HG03097 (cell line): ENCODE measurements at regions not wholly inside any gene's neighbourhood (a gene's known extent, or its start where the extent isn't known, plus 50 kb on each side); places are given as distances from the start of the nearest gene placed in this dataset.
"Not testable (repeated sequence)": the region's sequence is repeated elsewhere in the genome, so short reads cannot be mapped to it uniquely, and the experiment has no call there.

ENCODE experiments used
- ATAC-seq: cut with Tn5 transposase; IDR thresholded peaks from one replicate; pipeline ENCODE4 v1.9.1; 2021; ENCODE audit not compliant: unreplicated experiment, low FRiP score

DNA sequence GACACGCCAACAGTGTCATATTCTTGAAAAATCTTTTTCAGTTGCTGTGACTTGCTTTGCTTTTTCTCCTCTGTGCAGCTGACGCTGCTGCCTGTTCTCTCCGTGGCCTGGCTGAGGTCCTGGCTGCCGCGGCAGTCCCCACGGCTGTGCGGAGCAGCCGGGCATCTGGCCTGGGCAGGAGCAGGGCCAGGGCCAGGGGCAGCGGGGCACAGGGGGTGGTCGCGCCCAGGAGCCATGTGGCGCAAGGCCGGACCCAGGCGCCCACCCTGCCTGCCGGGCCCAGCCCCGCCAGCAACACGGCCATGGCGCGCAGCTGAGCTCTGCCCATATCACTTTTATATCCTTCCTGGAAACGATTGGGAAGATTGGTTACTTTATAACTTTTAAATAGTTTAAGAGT, 109.4 kb upstream of the ACBD5 start:
- ATAC-seq, result no peak

DNA sequence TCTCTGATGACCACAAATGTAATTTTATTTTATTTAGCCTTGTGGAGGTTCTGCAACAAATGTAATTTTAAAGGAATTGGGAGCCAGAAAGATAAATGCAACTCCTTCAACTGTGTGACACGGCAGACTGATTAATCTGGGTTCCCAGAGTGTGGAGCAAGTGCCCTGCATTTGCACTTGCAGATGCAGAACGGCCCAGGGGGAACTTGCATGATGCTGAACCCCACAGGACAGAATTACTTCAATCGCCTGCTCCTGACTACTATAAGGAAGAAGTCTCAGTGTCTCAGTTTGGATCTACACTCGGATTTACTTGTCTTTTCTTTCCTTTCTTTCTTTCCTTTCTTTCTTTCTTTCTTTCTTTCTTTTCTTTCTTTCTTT, 107.2 kb upstream of the ACBD5 start:
- ATAC-seq, result not testable (repeated sequence)

DNA sequence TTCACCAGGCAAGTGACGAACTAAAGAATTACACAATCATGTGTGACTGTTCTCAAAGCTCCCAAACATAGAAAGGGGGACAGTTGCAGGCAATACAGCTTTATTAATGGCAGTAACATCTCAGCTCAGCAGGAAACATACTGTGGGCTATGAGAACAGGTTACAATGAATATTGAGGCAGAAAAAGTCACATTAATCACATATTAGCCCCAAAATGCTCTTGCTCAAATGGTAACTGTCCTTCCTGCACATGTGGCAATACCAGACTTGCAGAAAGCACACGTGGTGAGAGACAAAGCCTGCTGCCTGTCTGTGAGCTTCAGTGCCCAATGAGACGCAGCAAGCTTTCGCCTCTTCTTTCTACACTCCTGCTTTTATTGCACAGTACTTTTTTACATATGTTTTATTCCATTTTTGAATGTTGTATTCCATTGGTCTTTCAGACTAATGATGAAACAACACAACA, 104.9 kb upstream of the ACBD5 start:
- ATAC-seq, result peak; percentile 35

DNA sequence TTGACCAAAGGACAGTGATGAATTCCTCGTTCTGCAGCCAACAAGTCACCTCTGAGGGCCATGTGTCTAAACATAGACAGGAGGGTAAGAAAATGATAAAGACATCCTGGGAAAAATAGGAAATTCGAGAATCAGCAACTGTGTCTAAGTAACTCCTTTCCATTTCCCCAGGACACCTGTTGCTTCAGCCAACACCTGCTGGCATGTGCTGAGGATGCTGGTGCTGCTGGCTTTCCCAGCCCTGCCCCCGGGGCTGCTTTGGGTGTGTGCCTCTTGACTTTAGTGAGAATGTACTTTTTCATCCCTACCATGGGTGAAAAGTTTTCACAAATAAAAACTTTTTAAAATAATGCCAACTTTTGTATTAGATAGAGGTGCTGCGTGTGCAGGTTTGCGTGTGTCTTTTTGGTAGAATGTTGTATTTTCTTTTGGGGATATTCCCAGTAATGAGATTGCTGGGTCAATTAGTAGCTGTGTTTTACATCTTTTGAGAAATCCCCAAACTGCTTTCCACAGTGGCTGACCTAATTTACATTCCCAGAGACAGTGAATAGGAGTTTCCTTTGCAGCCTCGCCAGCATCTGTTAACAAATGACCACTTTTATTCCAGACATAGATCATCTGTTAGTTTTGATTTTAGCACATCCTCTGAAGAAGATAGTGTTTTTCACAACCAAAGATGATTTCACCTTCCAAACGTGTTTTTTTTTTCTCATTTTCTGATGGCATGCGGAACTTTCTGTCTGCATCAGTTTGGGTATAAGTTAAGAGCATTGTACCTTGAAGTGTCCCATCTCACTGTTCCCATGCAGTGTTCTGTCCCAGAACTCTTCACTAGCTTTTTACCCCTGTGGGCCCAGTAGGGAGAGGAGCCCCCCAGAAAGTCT, 104.2 kb upstream of the ACBD5 start:
- peak; percentile 46 for ATAC-seq

DNA sequence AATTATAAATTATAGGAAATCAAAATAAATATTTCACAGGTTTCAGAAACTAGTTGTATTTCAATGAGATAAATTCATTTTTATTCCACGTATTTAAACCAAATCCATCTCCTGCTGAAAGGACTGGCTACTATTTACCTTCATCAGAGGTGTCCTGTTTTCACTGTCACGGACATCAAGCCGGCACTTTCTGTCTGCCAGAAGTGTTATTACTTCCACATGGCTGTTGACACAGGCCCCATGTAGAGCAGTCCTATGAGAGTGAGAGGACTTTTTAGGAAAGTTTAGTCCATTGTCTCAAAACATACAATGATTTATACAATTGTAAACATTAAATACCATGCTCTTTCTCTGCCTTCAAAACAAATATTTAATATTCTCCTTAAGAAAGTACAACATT, 100.4 kb upstream of the ACBD5 start:
- no peak for ATAC-seq

DNA sequence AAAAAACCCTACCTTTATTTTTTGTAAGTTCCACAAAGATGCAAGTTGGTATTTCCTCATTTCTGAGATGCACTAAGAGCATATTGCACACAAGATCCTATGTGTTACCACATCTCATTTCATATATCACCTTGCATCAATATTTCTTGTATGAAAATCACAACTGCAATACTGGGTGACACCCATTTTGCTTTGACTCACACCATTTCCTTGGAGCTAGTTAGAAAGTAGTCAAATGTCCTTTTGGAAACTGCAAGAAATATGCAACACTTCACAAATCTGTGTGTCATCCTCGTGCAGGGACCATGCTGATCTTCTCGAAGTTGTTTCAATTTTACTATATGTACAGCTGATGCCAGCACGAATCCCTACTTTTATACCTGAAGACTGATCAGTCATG, 94.6 kb upstream of the ACBD5 start:
- not testable (repeated sequence) for ATAC-seq

DNA sequence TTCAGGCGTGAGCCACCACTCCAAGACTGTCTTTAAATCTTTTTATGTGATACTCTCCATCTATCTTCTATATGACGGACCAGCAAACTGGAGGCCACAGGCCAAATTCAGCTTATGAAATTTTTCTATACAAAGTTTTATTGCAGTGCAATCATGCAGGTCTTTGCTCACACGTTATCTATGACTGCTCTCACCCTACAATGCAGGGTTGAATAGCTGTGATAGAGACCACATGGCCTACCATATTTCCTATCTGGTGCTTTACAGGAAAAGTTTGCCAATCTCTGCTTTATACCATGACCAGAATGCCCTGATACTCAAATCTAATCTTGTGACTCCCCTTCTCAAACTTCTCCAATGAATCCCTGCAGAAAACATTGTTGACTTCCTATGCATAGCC, 89.5 kb upstream of the ACBD5 start:
- ATAC-seq, result no peak

DNA sequence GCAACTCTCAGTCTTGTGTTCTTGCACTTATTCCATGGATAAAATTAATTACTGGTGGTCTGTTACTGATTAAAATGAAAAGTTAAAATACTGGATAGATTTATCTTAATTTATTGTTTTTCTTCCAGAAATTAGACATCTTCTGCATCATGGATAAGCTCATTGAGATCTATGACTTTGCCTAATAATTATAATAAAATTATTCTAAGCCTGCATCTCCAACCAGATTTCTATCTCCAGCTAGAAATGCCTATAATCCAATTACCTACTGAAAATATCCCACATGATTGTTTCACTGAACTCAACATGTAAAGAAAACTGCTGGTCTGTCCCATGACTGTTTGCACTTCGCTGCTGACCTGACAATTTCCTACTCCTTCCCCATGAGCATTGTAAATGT, 88.3 kb upstream of the ACBD5 start:
- no peak for ATAC-seq

DNA sequence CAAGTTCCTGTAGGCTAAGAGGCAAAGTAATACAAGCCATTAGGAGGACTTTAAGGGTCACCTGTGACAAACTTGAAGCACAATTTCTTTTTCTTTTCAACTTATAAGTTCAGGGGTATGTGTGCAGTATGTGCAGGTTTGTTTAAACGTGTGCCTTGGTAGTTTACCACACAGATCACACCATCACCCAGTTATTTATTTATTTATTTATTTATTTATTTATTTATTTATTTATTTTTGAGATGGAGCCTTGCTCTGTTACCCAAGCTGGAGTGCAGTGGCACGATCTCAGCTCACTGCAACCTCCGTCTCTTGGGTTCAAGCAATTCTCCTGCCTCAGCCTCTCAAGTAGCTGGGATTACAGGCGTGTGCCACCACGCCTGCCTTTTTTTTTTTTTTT, 86.2 kb upstream of the ACBD5 start:
- ATAC-seq, result not testable (repeated sequence)

DNA sequence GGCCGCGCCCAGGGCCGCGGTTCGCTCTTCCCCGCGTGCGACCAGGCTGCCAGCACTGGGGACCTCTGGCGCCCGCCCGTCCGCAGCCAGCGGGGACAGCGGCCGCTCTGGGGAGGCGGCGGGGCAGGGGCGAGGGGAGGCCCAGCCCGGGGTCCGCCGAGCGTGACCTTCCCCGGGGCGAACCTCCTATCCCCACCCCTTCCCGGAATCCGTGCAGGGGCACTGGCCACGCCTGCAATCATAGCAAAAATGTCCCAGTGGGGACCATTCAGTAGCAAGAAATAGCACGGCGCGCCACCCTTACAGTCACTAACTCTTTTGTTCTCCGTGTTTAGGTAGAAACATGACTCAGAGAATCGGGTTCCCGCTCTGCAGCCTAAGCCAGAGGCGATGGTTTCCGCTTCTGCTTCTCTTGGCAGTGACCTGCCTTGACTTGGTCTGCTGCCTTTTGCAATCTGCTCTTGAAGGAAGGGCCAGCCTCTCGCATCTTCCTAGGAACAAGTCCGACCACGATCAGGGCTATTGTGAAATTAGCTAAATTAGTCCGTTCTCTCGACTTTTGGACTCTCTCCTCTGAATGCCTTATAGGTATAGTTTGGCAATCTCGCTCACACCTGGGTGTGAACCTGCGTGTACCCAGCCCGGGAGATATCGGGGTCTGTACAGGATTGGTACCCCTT, 79.3 kb upstream of the ACBD5 start:
- ATAC-seq, result peak; percentile 69

DNA sequence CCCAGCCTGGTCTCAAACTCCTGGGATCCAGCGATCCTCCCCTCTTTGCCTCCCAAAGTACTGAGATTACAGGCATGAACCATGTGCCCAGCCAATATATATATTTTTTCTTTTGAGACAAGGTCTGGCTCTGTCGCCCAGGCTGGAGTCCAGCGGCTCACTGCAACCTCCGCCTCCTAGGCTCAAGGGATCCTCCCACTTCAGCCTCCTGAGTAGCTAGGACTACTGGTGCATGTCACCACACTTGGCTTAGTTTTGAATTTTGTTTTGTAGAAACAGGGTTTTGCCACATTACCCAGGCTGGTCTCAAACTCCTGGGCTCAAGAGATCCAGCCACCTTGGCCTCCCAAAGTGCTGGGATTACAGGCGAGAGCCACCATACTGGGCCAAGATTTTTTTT, 78.5 kb upstream of the ACBD5 start:
- not testable (repeated sequence) for ATAC-seq

DNA sequence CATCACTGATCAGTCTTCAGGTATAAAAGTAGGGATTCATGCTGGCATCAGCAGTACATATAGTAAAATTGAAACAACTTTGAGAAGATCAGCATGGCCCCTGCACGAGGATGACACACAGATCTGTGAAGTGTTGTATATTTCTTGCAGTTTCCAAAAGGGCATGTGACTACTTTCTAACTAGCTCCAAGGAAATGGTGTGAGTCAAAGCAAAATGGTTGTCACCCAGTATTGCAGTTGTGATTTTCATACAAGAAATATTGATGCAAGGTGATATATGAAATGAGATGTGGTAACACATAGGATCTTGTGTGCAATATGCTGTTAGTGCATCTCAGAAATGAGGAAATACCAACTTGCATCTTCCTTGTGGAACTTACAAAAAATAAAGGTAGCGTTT, 74.5 kb upstream of the ACBD5 start:
- not testable (repeated sequence) for ATAC-seq

DNA sequence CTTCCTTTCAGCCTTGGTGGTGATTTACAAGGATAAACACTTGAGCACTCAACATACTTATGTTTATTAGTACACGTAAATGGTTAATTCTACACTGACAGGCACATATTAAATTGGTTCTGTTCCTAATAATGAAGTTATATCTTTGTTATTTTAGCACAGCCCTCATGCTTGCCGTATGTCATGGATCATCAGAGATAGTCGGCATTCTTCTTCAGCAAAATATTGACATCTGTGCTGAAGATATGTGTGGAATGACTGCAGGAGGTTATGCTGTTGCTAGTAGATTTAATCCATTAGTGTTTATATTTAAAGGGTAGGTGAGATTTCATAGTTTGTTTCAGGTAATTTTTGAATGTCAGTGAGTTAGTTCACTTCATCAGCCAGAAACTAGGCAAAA, 73.0 kb upstream of the ACBD5 start:
- not testable (repeated sequence) for ATAC-seq

DNA sequence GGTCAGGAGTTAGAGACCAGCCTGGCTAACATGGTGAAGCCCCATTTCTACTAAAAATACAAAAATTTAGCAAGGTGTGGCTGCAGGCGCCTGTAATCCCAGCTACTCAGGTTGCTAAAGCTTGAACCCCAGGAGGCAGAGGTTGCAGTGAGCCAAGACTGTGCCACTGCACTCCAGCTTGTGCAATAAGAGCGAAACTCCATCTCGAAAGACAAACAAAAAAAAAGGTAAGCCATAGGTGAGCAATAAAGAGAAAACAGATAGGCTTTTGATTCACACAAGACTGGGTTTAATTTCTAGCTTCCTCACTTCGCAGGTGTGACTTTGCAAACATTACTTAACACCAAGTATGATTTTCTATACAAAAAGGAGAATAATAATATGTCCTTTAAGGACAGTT, 72.3 kb upstream of the ACBD5 start:
- ATAC-seq, result no peak

DNA sequence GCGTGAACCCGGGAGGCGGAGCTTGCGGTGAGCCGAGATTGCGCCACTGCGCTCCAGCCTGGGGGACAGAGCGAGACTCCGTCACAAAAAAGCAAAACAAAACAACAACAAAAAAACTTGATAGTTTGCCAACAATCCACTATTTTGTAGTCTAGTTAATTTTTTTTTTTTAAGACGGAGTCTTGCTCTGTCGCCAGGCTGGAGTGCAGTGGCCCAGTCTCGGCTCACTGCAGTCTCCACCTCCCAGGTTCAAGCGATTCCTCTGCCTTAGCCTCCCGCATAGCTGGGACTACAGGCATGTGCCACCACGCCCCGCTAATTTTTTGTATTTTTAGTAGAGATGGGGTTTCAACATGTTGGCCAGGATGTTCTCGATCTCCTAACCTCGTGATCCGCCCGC, 71.2 kb upstream of the ACBD5 start:
- not testable (repeated sequence) for ATAC-seq

DNA sequence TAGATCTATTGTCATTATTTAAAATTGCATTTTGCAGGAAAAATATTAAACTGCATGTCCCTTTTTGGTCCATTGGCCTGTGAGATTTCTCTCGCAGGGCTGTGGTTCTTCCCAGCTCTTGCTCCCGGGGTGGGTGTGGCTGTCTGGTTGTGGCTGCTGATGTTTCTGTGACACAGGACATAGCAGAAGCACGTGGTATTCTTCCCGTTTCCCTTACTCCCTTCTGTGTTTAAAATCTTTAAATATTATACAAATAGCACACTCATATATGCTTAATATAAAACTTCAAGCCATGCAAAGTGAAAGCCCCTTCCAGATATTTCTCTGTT, 57.9 kb upstream of the ACBD5 start:
- not testable (repeated sequence) for ATAC-seq

DNA sequence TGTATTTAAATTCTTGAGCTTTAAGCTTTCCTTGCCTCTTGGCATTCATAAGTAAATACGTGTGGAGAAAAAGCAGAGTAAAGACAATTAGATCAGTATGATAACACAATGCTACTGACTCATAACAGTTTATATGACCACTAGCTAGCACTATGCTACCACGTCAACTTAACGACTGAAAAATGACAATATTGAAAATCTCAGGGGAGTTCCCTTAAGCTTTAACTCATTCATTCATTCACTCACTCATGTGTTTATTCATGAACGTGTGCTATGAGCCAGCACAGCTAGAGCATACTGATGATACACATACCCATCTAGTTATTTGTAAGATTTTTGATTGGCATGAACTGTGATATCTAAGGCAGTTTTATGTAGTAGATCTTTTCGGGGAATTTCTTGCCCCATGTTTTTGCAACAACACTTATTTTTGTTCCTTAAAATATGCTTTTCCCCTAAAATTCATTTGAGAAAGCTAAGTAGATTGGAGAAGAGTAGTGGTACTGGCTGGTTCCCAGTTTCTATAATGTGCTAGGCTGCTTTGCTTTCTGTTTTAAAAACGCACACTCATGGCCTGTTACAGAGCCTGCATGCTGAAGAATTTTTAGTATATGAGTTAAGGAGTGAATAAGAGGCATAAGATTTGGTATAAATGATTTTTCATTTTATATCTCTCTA, 57.4 kb upstream of the ACBD5 start:
- ATAC-seq, result no peak

DNA sequence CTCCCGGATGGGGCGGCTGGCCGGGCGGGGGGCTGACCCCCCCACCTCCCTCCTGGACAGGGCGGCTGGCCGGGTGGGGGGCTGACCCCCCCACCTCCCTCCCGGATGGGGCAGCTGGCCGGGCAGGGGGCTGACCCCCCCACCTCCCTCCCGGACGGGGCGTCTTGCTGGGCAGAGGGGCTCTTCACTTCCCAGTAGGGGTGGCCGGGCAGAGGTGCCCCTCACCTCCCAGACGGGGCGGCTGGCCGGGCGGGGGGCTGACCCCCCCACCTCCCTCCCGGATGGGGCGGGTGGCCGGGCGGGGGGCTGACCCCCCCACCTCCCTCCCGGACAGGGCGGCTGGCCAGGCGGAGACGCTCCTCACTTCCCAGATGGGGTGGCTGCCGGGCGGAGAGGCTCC, 55.7 kb upstream of the ACBD5 start:
- not testable (repeated sequence) for ATAC-seq

DNA sequence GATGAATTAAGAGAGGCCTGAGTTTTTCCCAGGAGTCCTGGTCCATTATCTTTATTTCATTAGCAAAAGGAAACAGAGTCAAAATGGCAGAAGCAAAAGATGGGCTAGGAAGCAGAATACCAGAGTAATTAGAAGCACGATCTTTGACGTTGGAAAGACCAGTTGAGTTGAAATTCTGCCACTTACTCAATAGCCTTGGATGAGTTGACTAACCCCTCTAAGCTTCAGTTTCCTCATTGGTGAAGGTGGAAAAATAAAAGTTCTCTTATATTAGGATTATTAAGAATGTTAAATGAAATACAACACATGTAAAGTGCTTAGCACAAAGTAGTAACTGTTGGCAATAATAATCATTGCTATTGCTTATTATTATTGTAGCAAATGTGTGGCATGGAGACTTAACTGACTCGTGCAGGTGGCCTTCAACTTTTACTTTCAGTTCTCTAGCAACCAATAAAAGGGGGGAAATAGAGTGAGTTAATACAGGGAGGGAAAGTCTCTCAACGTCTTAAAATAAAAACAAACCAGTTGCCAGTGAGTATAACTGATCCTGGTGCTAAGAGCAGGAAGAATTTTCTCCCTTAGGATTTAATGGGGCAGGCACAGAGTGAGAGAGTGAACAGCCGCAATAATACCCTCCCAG, 50.8 kb upstream of the ACBD5 start:
- ATAC-seq, result not testable (repeated sequence)
